HG03439 (cell line): ENCODE measurements at regions not wholly inside any gene's neighbourhood (a gene's known extent, or its start where the extent isn't known, plus 50 kb on each side); places are given as distances from the start of the nearest gene placed in this dataset.

Source experiments
- ATAC-seq: cut with Tn5 transposase; IDR thresholded peaks from one replicate; pipeline ENCODE4 v1.9.1; 2021; ENCODE audit warnings: mild to moderate bottlenecking, moderate library complexity; ENCODE audit not compliant: unreplicated experiment

- ATAC-seq: no peak
These were observed 55.0 kb downstream of the SOX4 start for GRCh38 chr6:21648475-21649050.

DNA sequence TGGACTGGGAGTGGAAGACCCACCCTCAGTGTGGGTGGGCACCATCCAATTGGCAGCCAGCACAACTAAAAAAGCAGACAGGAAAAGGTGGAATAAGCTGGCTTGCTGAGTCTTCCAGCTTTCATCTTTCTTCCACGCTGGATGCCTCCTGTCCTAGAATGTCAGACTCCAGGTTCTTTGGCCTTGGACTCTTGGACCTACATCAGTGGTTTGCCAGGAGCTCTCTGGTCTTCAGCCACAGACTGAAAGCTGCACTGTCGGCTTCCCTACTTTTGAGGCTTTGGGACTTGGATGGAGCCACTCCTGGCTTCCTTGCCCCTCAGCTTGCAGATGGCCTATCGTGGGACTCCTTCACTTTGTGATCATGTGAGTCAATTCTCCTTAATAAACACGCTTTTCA lies 59.8 kb downstream of the SOX4 start:
- ATAC-seq: no peak

DNA sequence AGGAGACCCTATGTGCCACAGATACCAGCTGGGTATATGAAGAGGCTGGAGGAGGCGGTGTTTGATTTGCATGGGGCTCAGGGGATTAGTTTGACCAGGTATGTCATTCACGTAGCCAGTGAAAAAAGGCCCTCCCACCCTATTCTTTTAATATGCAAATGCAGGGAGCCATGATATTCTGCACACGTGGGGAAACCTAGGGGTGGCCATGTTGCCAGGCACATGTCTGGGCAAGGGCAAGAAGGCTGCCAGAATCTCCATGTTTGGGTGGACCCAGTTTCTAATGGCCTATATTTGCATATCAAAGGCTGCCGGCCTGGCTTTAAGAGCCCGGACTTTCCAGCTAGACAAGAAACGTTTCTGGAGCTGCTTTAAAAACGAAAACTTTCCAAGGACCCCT lies 60.4 kb downstream of the SOX4 start:
- no peak for ATAC-seq

- no peak for ATAC-seq
These were observed 60.8 kb downstream of the SOX4 start for GRCh38 chr6:21654361-21654760.

GRCh38 chr6:21663966-21664313 lies 70.4 kb downstream of the SOX4 start:
- ATAC-seq: no peak

DNA sequence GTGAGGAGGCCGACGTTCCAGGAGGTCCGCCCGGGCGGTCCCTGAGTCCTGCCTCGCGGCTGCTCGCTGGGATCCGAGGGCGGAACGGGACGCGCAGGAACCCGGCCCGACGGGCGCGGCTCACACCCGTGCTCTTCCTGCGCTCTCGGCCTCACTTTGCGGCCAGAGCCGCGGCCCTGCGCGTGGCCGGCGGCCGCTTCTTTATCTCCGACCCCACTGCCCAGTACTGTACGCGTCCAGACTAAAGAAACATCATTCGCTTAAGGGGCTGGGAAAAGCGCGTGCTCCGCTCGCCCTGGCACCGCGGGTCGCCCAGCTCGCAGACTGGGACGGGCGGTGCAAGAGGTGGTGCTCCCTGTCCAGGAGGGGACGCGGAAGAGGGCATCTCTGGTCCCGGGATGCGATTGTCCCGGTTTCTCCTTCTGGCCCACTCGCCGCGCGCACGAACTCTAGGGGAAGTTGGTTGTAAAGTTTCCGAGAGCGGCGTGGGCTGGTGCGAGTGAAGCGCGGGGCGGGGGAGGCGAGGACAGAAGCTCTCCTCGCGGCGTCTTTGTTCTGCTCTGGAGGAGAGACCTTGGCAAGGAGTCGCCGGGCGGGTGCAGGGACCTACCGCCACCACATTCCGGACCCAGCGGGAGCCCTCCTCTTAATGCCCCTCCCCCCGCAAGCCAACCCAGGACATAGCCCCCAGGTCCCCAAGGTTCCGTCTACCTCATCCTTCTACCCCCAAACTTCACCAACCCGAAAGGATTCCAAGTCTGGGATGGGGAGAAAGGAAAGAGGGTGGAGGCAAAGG lies 71.0 kb downstream of the SOX4 start:
- no peak for ATAC-seq

DNA sequence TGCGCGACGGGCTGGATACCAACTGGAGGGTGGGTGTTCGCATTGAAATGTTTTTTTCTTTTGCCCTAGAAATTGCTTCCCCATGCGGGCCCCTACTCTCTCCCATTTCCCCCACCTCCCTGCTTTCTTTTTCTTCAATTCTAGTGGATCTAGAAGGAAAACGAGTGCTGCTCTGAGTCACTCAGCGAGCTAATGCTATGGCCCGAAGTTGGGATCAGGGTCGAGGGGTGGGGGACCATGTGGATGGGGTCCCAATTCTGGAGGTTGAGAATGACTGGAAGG lies 71.5 kb downstream of the SOX4 start:
- ATAC-seq: no peak

DNA sequence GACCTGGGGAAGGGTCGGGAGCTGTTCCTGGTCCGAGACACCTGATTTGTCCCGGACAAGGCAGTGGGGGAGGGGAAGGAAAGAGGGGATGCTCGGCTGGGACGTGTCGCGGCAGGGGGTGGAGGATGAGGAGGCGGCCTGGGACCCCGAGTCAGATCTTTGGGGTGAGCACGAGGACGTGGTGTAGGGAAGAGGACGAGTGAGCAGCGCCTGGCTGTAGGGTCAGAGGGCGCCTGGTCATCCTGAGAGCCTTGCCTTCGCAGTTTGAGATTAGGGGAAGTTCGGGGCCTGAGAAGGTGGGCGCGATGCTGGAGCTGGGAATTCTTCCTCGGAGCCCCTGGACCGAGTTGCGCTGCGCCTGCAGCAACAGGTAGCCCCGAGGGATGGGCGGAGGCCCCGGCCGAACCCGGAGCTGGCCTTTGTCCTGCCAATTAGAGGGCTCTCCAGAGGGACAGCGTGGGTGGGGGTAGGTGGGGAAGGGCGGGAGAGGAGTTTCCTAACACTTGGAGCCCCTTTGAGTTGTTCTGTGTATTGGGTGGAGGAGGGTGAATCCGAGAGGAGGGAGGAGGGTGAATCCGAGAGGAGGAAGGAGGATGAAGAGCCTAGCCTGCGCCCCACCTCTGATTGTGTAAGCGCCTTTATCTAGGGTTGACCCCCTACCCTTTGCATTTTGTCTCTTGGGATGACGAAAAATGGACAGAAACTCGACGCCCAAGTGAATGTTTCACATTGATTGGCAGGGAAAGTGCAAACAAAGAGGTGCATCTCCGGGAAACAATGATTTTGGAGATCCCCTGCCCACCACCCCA lies 72.0 kb downstream of the SOX4 start:
- ATAC-seq: no peak

DNA sequence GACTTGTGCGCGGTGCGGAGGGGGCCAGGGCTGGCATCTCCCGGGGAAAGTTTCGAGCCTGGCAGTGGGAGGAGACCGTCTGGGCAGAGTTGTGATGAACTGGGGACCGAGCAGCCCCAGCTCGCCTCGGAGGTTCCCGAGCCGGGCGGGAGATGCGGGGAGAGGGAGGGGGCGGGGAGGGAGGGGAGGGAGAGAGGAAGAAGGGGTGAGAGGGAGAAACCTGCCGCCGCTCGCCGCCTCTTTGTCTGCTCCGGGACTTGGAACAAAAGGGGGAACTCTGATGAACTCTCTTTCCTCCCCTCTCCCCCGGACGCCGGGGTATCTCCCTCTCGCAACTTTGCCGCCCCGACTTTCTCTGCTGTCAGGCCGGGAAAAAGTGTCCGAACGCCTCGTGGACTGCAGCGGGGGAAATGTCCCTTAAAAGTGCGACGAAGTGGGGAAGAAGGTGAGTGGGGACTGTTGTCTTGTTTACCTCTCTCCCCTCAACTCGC lies 72.7 kb downstream of the SOX4 start:
- ATAC-seq: no peak

GRCh38 chr6:21666853-21667681 lies 73.5 kb downstream of the SOX4 start:
- ATAC-seq: no peak

DNA sequence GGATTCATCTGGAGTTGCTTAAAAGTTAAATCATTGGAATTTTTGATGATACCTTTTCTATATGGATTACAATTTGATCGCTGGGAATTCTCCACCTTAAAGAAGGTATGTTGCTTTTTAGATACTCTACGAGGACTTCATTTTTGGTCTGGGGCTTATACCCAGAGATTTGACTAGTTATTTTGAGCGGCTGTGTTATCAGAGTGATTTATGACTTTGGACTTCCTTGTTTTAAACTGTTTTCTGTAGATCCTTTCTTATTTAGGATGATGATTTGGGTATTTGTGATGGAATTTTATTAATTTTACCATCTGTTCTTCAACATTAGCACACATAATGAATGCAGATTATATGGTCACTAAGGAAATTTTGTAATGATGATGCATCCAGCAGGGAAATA lies 75.2 kb downstream of the SOX4 start:
- ATAC-seq: no peak

DNA sequence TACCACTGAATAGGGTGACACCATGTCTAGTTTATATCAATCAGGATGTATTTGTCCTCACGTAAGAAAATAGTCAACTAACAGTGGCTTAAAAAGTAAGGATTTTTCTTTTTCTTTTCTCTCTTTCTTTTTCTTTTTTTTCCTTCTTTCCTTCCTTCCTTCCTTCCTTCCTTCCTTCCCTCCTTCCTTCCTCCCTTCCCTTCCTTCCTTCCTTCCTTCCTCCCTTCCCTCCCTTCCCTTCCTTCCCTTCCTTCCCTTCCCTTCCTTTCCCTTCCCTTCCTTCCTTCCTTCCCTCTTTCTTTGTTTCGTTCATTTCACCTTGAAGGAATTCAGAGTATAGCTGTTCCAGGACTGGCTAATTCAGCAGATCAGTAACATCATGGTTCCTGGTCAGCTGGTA lies 83.2 kb downstream of the SOX4 start:
- no peak for ATAC-seq

DNA sequence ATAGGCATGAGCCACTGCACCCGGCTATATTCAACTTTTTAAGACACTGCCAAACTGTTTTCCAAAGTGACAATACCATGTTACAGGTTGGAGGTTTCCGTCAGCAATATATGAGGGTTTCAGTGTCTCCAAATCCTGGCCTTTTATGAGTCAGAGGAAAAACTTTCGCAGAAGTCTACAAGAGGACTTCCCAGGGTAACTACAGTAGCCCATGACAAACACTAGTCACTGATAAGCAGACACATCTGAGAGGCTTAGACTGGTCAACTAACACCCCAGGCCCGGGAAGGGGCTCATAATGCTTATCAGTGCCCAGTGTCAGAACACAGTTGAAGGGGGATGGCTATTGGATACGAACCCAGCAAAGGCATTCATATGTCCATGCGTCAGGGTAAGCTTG lies 85.4 kb downstream of the SOX4 start:
- no peak for ATAC-seq

DNA sequence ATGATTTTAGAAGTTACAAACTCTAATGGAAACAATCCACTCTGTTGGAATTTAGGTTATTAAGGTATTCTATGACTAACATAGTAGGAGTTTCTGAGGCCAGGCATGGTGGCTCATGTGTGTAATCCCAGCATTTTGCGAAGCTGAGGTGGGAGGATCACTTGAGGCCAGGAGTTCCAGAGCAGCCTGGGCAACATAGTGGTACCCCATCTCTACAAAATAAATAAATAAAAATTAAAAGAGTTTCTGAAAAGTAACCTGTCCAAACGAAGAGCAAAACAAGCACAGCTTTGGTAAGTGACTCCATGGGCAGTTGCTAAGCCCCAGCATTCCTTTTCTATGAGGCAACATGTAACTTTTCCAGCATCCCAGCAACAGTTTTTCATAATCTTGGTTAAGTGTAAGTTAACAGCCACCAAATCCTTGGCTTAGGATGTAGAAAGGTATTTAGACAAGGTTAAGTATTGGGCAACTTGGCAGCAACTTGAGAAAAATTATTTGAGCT lies 86.3 kb downstream of the SOX4 start:
- no peak for ATAC-seq

DNA sequence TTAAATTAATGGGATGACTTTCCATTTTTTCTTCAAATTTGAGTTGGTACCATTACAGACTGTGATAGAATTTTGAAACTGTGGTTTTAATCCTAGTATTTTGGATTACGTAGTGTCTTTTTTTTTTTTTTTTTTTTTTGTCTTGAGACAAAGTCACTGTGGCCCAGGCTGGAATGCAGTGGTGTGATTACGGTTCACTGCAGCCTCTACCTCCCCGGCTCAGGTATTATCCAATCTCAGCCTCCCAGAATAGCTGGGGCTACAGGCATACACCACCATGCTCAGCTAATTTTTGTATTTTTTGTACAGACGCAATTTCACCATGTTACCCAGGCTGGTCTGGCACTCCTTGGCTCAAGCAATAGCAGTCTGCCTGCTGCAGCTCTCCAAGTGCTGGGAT lies 87.1 kb downstream of the SOX4 start:
- no peak for ATAC-seq

- ATAC-seq: no peak
These were observed 96.9 kb downstream of the SOX4 start for GRCh38 chr6:21690489-21690888.

DNA sequence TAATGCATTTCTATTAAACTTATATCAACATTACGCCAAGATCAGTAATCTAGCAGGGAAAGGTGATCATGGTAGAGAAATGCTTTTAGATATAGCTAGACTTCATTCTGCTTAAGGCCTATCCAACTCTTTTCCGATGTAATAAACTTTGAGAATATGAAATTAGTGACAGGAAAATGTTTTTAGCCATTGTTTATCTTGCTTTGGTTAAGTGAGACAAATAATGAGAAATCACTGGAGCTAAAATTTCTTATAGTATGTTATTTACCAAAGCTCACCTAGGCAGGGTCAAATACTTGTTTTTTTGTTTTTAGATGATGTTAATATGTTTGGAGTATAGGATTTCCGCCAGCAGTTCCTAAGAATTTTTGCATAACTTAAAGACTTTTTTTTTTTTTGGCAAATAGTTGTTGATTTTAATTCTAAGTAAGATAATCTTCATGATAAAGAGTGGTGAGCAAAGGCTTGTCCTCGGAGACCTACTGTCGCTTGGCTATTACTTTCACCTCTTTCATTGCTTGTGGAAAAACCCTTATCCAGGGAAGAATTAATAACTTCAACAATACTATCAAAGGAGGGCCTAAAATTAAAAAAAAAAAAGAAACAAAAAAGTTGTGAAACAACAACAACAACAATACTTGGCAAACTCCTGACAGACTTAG lies 98.3 kb downstream of the SOX4 start:
- no peak for ATAC-seq

GRCh38 chr6:21692721-21693120 lies 99.2 kb downstream of the SOX4 start:
- no peak for ATAC-seq

- ATAC-seq: no peak
These were observed 100.6 kb downstream of the SOX4 start for GRCh38 chr6:21694168-21694567.

DNA sequence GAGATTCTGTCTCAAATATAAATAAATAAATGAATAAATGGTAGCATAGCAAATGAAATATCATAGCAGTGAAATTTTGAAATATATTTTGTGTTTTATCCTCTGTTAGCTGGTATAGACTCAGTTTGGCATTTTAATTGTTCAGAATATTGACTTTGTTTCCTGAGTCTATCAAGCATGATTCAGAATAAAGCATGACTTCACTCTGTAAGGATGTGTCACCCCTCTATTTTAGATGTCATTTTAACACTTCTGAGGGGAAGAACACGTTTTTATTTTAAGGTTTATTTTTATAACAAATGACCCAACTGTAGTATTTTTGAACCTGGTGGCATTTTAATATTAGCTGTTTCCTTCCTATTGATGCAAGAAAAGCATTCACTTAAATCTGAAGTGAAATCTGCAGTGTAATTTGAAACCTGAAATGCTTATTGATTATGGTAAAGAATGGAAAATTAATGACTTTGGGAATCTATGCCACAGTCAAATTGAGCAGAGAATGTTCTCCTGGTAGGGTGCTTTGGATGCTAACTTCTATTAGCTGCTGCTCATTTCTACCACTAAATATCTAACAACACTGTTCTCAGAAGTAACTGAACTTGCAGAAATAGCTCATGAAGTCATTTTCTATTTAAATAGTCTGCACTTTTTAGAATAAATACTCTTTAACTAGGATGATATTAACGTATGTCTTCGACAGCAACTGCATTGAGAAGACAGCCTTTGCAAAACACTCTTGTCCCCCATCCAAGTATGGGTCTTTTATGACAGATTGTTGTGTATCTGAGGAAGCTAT lies 114.2 kb downstream of the SOX4 start:
- no peak for ATAC-seq
